Endothelial cell of umbilical vein (primary cell): ENCODE measurements at regions not wholly inside any gene's neighbourhood (a gene's known extent, or its start where the extent isn't known, plus 50 kb on each side); places are given as distances from the start of the nearest gene placed in this dataset.

Source experiments
- BruUV-seq: library from RNA; stranded (reverse); fragments of 400-500 nt; replicated peaks from 2 replicates; lab custom pipeline; 2021; lab: Mats Ljungman, UMichigan
- CTCF ChIA-PET: fragments of 300-600, 350-600 bp; sonication (Branson Sonifier 250); formaldehyde crosslinking; loops from one replicate; lab custom pipeline; 2021; ENCODE audit warnings: antibody characterized with exemption, inconsistent platforms; lab: Charles Lee
- POLR2A ChIA-PET: fragments of 300-600, 350-600 bp; sonication (Branson Sonifier 250); formaldehyde crosslinking; loops from one replicate; lab custom pipeline; 2021; ENCODE audit warnings: antibody characterized with exemption, inconsistent platforms; lab: Charles Lee
- DNase-seq: peaks from one replicate; pipeline ENCODE4 v3.0.0-alpha.2; 2011; ENCODE audit warnings: low read depth, low spot score
- FAIRE-seq: peaks from 2 replicates; lab custom pipeline; 2011; peaks lifted over from hg19 to GRCh38; lab: Jason Lieb, UNC
- H2AFZ ChIP-seq: 2 replicates; pipeline ENCODE4 v1.6.0; 2012; ENCODE audit warnings: low read depth, low read length, control low read depth, inconsistent platforms
- H3K27ac ChIP-seq: 2 replicates; pipeline ENCODE4 v1.5.1; 2011; ENCODE audit warnings: low read depth, mild to moderate bottlenecking, control low read depth, low read length, moderate library complexity; ENCODE audit not compliant: insufficient read depth
- H3K27me3 ChIP-seq, 2 experiments: 2 replicates each; pipeline versions ENCODE4 v1.6.0 to v1.6.1; 2011; ENCODE audit warnings: low read length in 2 of 2, mixed read lengths in 1 of 2; ENCODE audit not compliant: control insufficient read depth in 2 of 2, insufficient read depth in 2 of 2
- H3K36me3 ChIP-seq, 2 experiments: 2 replicates in 1 of 2; 3 replicates in 1 of 2; pipeline ENCODE4 v1.5.1; 2011; ENCODE audit warnings: low read length in 2 of 2, mild to moderate bottlenecking in 1 of 2, moderate library complexity in 1 of 2; ENCODE audit not compliant: control insufficient read depth in 2 of 2, insufficient read depth in 2 of 2; ENCODE audit errors: extremely low read depth in 1 of 2
- H3K4me1 ChIP-seq: 3 replicates; pipeline ENCODE4 v1.5.1; 2011; ENCODE audit warnings: mild to moderate bottlenecking, low read length; ENCODE audit not compliant: control insufficient read depth, insufficient read depth; ENCODE audit errors: extremely low read depth
- H3K4me2 ChIP-seq: 2 replicates; pipeline ENCODE4 v1.6.1; 2011; ENCODE audit warnings: low read length, control low read depth, mixed read lengths; ENCODE audit not compliant: insufficient read depth
- H3K4me3 ChIP-seq, 3 experiments: fragments of 200-600 bp in 1 of 3; sonication (generic), shearing (Covaris generic) in 1 of 3; replicated peaks in 1 of 3; 2 replicates each; pipeline ENCODE4 v1.5.1; 2011 to 2016; ENCODE audit warnings: control low read depth in 3 of 3, low read length in 3 of 3, mild to moderate bottlenecking in 2 of 3, inconsistent platforms in 1 of 3, low read depth in 1 of 3, moderate library complexity in 1 of 3; ENCODE audit not compliant: insufficient read depth in 1 of 3
- H3K79me2 ChIP-seq: 2 replicates; pipeline ENCODE4 v1.6.0; 2012; ENCODE audit warnings: low read length, inconsistent platforms; ENCODE audit not compliant: control insufficient read depth, insufficient read depth
- H3K9ac ChIP-seq: replicated peaks from 2 replicates; pipeline ENCODE3; 2011; ENCODE audit warnings: low read length, control low read depth; ENCODE audit not compliant: insufficient read depth; ENCODE audit errors: extremely low read depth
- H3K9me1 ChIP-seq: replicated peaks from 3 replicates; pipeline ENCODE4 v1.6.0; 2011; ENCODE audit warnings: mild to moderate bottlenecking, low read length; ENCODE audit not compliant: control insufficient read depth, insufficient read depth; ENCODE audit errors: extremely low read depth
- H3K9me3 ChIP-seq: replicated peaks from 2 replicates; pipeline ENCODE4 v1.5.1; 2012; ENCODE audit warnings: low read length, inconsistent platforms; ENCODE audit not compliant: control insufficient read depth, insufficient read depth
- H4K20me1 ChIP-seq: replicated peaks from 2 replicates; pipeline ENCODE3; 2011; ENCODE audit warnings: mild to moderate bottlenecking, low read length; ENCODE audit not compliant: control insufficient read depth, insufficient read depth; ENCODE audit errors: extremely low read depth
- POLR2A ChIP-seq: IDR thresholded peaks from 2 replicates; pipeline ENCODE4 v1.6.1; 2012; ENCODE audit warnings: low read depth, mild to moderate bottlenecking, control low read depth, low read length
- POLR2AphosphoS5 ChIP-seq: IDR thresholded peaks from 2 replicates; pipeline ENCODE4 v1.6.1; 2012; ENCODE audit warnings: low read depth, mild to moderate bottlenecking, control low read depth, low read length, moderate library complexity; ENCODE audit not compliant: insufficient read depth
- dilution Hi-C: fragments of 300-500 bp; cut with MboI; formaldehyde crosslinking; loops from one replicate; pipeline ENCODE4 v1.15.0; 2019; ENCODE audit warnings: low sequenced_read_pairs; ENCODE audit not compliant: extremely low pct_ligation_motif_present
- intact Hi-C: fragments of 100-400 bp; cut with micrococcal nuclease; formaldehyde crosslinking; loops from one replicate; pipeline ENCODE4 v1.10.0; 2022

DNA sequence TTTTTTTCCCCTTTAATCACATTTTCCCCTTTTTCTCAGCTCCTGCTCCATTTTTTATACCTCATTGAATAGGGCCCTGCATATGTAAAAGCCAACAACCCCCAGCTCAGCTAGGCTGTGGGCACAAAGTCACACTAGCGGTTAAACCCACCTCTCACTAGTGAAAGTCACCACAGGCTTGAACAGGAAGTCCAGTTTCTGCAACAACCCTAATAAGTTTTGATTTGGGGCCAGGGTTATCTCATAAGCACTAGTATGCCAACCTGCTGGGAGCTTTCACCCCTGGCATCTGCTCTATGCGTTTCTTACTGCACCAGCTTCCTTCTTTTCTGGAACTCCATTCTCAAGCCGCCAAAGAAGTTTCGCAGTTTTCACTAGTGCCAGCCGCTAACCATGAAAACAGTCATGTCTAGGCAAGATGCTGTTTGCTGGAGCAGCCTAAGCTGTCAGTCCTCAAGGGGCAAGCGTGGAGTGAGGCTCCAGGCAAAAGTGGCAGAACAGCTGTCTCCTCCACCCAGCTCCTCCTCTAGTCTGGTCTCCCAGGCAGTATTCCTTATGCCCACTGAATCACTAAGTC is 197.0 kb upstream of the MEIS1 start:
- Histone ChIP-seq H3K36me3 (no peaks in the 10 kb centered on the region), H3K27me3 (no peaks in the 10 kb centered on the region), H3K9ac (no peak overlapping the region), H3K4me2 (no peak overlapping the region), H3K79me2 (no peaks in the 10 kb centered on the region), H3K4me3 (no peak overlapping the region), H2AFZ (no peak overlapping the region), H3K9me3 (no peaks in the 10 kb centered on the region), H3K4me1 (no peaks in the 10 kb centered on the region), H3K27ac (no peak overlapping the region), H4K20me1 (no peaks in the 10 kb centered on the region), H3K9me1 (no peaks in the 10 kb centered on the region)
- DNase-seq, result no peak
- ChIA-PET POLR2A (no interaction called here), CTCF (no interaction called here)
- no peak for FAIRE-seq
- intact Hi-C loops, result loop anchor here (5.0 kb wide), 1 partner anchor 729 kb away; no protein-coding TSS in a partner anchor
- TF ChIP-seq POLR2A, result no peak
- TF ChIP-seq POLR2AphosphoS5, result no peak
- dilution Hi-C loops, result no loop called here
- BruUV-seq, result no TSS peak

DNA sequence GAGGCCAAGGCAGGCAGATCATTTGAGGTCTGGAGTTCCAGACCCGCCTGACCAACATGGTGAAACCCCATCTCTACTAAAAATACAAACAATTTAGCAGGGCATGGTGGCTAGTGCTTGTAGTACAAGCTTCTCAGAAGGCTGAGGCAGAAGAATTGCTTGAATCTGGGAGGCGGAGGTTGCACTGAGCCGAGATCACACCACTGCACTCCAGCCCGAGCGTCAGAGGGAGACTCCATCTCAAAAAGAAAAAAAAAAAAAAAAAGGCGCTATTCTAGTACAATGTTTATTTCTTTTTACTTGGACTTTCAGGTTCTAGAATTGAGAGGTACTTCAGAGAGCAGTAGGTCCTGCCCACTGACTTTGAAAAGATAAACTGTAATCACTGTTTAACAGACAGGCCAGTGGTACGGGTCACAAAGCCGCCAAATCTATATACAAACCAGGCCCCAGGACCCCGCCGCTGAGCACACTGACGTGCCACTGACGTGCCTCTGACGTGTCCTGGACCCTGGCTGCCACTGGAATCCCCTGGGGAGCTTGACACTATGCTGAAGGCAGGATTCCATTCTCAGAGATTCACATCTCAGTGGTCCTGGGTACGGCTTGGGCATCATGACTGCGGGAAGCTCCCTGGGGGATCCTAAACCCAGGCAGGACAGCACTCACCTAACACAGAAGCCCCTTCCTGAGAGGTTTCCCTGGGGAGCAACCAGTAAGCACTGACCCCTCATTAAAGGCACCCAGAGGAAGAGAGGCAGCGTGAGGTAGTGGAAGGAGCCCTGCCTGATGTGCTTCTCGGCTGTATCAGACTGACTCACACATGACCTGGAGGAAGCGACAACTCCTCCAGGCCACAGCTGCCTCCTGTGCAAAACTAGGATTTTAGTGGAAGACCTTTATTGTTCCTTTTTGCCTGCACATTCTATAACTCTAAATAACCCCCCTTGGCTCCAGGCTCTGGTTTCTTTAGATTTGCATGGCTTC is 197.8 kb upstream of the MEIS1 start:
- Histone ChIP-seq H3K27me3 (no peaks in the 10 kb centered on the region), H3K9me3 (no peaks in the 10 kb centered on the region), H3K4me3 (no peak overlapping the region), H3K9me1 (no peaks in the 10 kb centered on the region), H3K4me1 (no peaks in the 10 kb centered on the region), H3K79me2 (no peaks in the 10 kb centered on the region), H3K9ac (no peak overlapping the region), H2AFZ (no peak overlapping the region), H3K4me2 (no peak overlapping the region), H4K20me1 (no peaks in the 10 kb centered on the region), H3K36me3 (no peaks in the 10 kb centered on the region), H3K27ac (no peak overlapping the region)
- FAIRE-seq (no peak), DNase-seq (no peak)
- POLR2A ChIA-PET, result no interaction called here
- CTCF ChIA-PET, result no interaction called here
- BruUV-seq, result no TSS peak
- TF ChIP-seq POLR2A, result no peak
- dilution Hi-C loops, result no loop called here
- intact Hi-C loops, result loop anchor here (5.0 kb wide), 1 partner anchor 730 kb away; no protein-coding TSS in a partner anchor
